Caco-2 (cell line): ENCODE measurements at regions not wholly inside any gene's neighbourhood (a gene's known extent, or its start where the extent isn't known, plus 50 kb on each side); places are given as distances from the start of the nearest gene placed in this dataset.

Experiments used
- BruUV-seq: library from RNA; stranded (reverse); fragments of 400-500 nt; replicated peaks from 2 replicates; lab custom pipeline; 2021; lab: Mats Ljungman, UMichigan
- CTCF ChIA-PET: fragments of 300-600 bp; sonication (Branson Sonifier 250); formaldehyde crosslinking; loops from one replicate; lab custom pipeline; 2022; ENCODE audit warnings: antibody characterized with exemption; lab: Charles Lee
- POLR2A ChIA-PET: fragments of 300-600 bp; sonication (Branson Sonifier 250); formaldehyde crosslinking; loops from one replicate; lab custom pipeline; 2022; ENCODE audit warnings: antibody characterized with exemption; lab: Charles Lee
- DNase-seq, 2 experiments: peaks; one replicate each; pipeline versions ENCODE4 v3.0.0 to v3.0.0-alpha.2; 2020 to 2022
- H3K27me3 ChIP-seq: replicated peaks from 2 replicates; pipeline ENCODE4 v1.6.0; 2011; ENCODE audit warnings: low read length; ENCODE audit not compliant: control insufficient read depth, insufficient read depth
- H3K36me3 ChIP-seq: 2 replicates; pipeline ENCODE4 v1.5.1; 2011; ENCODE audit warnings: low read length; ENCODE audit not compliant: control insufficient read depth, insufficient read depth
- H3K4me1 ChIP-seq: fragments of 250-450 bp; sonication (Bioruptor Pico); 2 replicates; pipeline ENCODE4 v1.5.1; 2020; ENCODE audit warnings: mild to moderate bottlenecking
- H3K4me3 ChIP-seq: 2 replicates; pipeline ENCODE4 v1.5.1; 2011; ENCODE audit warnings: low read depth, mild to moderate bottlenecking, control low read depth, low read length
- H3K9me3 ChIP-seq: fragments of 250-450 bp; sonication (Bioruptor Pico); 2 replicates; pipeline ENCODE4 v1.5.1; 2020; ENCODE audit warnings: mild to moderate bottlenecking, moderate library complexity
- H3K27ac Mint-ChIP-seq: one replicate; pipeline ENCODE4 v1.8.0; 2022; ENCODE audit warnings: mixed read lengths; ENCODE audit not compliant: unreplicated experiment
- H3K27me3 Mint-ChIP-seq: one replicate; pipeline ENCODE4 v1.8.0; 2022; ENCODE audit warnings: mixed read lengths; ENCODE audit not compliant: insufficient read depth, unreplicated experiment
- H3K36me3 Mint-ChIP-seq: one replicate; pipeline ENCODE4 v1.8.0; 2022; ENCODE audit warnings: mild to moderate bottlenecking, mixed read lengths; ENCODE audit not compliant: insufficient read depth, unreplicated experiment
- H3K4me1 Mint-ChIP-seq: one replicate; pipeline ENCODE4 v1.8.0; 2022; ENCODE audit warnings: low read depth, mixed read lengths; ENCODE audit not compliant: unreplicated experiment
- H3K4me3 Mint-ChIP-seq: one replicate; pipeline ENCODE4 v1.8.0; 2022; ENCODE audit warnings: mild to moderate bottlenecking, moderate library complexity, mixed read lengths; ENCODE audit not compliant: unreplicated experiment
- H3K9me3 Mint-ChIP-seq: one replicate; pipeline ENCODE4 v1.8.0; 2022; ENCODE audit warnings: mixed read lengths; ENCODE audit not compliant: unreplicated experiment
- CTCF ChIP-seq, 2 experiments: fragments of 200-600 bp in 1 of 2; IDR thresholded peaks; 1 replicate in 1 of 2; 2 replicates in 1 of 2; pipeline versions ENCODE4 v1.5.1 to v1.8.0; 2011 to 2022; ENCODE audit warnings: antibody characterized with exemption in 1 of 2, control low read depth in 1 of 2, inconsistent platforms in 1 of 2, low read depth in 1 of 2, low read length in 1 of 2, mild to moderate bottlenecking in 1 of 2, moderate library complexity in 1 of 2; ENCODE audit not compliant: insufficient read depth in 1 of 2, severe bottlenecking in 1 of 2, unreplicated experiment in 1 of 2
- intact Hi-C: fragments of 100-400 bp; cut with micrococcal nuclease; formaldehyde crosslinking; loops from one replicate; pipeline ENCODE4 v1.10.0; 2022; ENCODE audit not compliant: unreplicated experiment

GRCh38 chr20:60132827-60133670 is 174.8 kb downstream of the CDH26 start:
- TF ChIP-seq CTCF (IDR thresholded peaks at IDR 0.05; ENCODE audit: insufficient read depth in 1 of 2, low read depth in 1 of 2, low read length in 1 of 2, severe bottlenecking in 1 of 2, unreplicated experiment in 1 of 2) = no peak
- ChIA-PET POLR2A (no interaction called here), CTCF (no interaction called here)
- intact Hi-C loops = no loop called here
- no peaks in the 10 kb centered on the region for H3K36me3 Mint-ChIP-seq
- no peaks in the 10 kb centered on the region for H3K9me3 Mint-ChIP-seq
- no peak for DNase-seq
- no TSS peak for BruUV-seq
- Histone ChIP-seq H3K36me3 (no peaks in the 10 kb centered on the region), H3K4me1 (no peaks in the 10 kb centered on the region), H3K27me3 (no peaks in the 10 kb centered on the region), H3K4me3 (no peak overlapping the region), H3K9me3 (no peaks in the 10 kb centered on the region)
- peaks cover 28% of the 10 kb centered on the region for H3K27me3 Mint-ChIP-seq
- H3K4me3 Mint-ChIP-seq = no peak overlapping the region
- no peak overlapping the region for H3K27ac Mint-ChIP-seq
- H3K4me1 Mint-ChIP-seq = no peaks in the 10 kb centered on the region

- no peaks in the 10 kb centered on the region for H3K9me3 Mint-ChIP-seq
- ChIA-PET POLR2A (no interaction called here), CTCF (no interaction called here)
- TF ChIP-seq CTCF (IDR thresholded peaks at IDR 0.05; ENCODE audit: insufficient read depth in 1 of 2, low read depth in 1 of 2, low read length in 1 of 2, severe bottlenecking in 1 of 2, unreplicated experiment in 1 of 2) = no peak
- DNase-seq = no peak
- H3K4me3 Mint-ChIP-seq = no peak overlapping the region
- H3K4me1 ChIP-seq = no peaks in the 10 kb centered on the region
- no peak overlapping the region for H3K27ac Mint-ChIP-seq
- no peak overlapping the region for H3K4me3 ChIP-seq
- H3K36me3 ChIP-seq = no peaks in the 10 kb centered on the region
- H3K36me3 Mint-ChIP-seq = no peaks in the 10 kb centered on the region
- peaks cover 17% of the 10 kb centered on the region for H3K27me3 Mint-ChIP-seq
- no peaks in the 10 kb centered on the region for H3K4me1 Mint-ChIP-seq
- H3K27me3 ChIP-seq = no peaks in the 10 kb centered on the region
- H3K9me3 ChIP-seq = no peaks in the 10 kb centered on the region
- BruUV-seq = no TSS peak
- intact Hi-C loops = no loop called here
Observed at GRCh38 chr20:60135276-60135675, 177.1 kb downstream of the CDH26 start.

- ChIA-PET CTCF (interaction anchor here (0.6 to 0.9 kb wide), 2 partner anchors 74 to 131 kb away, joined by 3 read pairs; no protein-coding TSS in a partner anchor), POLR2A (no interaction called here)
- peaks cover 1% of the 10 kb centered on the region for H3K27me3 ChIP-seq
- H3K27ac Mint-ChIP-seq = no peak overlapping the region
- H3K36me3 Mint-ChIP-seq = no peaks in the 10 kb centered on the region
- no TSS peak for BruUV-seq
- H3K9me3 ChIP-seq = no peaks in the 10 kb centered on the region
- H3K4me3 Mint-ChIP-seq = no peak overlapping the region
- no peaks in the 10 kb centered on the region for H3K4me1 Mint-ChIP-seq
- H3K36me3 ChIP-seq = no peaks in the 10 kb centered on the region
- peaks cover 13% of the 10 kb centered on the region for H3K27me3 Mint-ChIP-seq
- TF ChIP-seq CTCF (IDR thresholded peaks at IDR 0.05; ENCODE audit: insufficient read depth in 1 of 2, low read depth in 1 of 2, low read length in 1 of 2, severe bottlenecking in 1 of 2, unreplicated experiment in 1 of 2) = no peak
- H3K4me1 ChIP-seq = no peaks in the 10 kb centered on the region
- no peak overlapping the region for H3K4me3 ChIP-seq
- no peak for DNase-seq
- H3K9me3 Mint-ChIP-seq = no peaks in the 10 kb centered on the region
- intact Hi-C loops = no loop called here
Observed at GRCh38 chr20:60136645-60137401, 178.6 kb downstream of the CDH26 start.
